22Rv1 (cell line): ENCODE measurements at regions not wholly inside any gene's neighbourhood (a gene's known extent, or its start where the extent isn't known, plus 50 kb on each side); places are given as distances from the start of the nearest gene placed in this dataset.

Experiments used
- CTCF ChIP-seq: fragments of 450-650 bp; IDR thresholded peaks from 2 replicates; pipeline ENCODE4 v1.5.1; 2017; ENCODE audit warnings: mild to moderate bottlenecking
- ZFX ChIP-seq: fragments of 450-650 bp; IDR thresholded peaks from 2 replicates; pipeline ENCODE4 v1.6.1; 2017; ENCODE audit warnings: antibody characterized with exemption, borderline replicate concordance

- no peak for TF ChIP-seq CTCF
- TF ChIP-seq ZFX: no peak
Observed at GRCh38 chr9:28976250-28976649, 1403.0 kb upstream of the C9orf72 start.
